ENCODE measurements at regions not wholly inside any gene's neighbourhood (a gene's known extent, or its start where the extent isn't known, plus 50 kb on each side); places are given as distances from the start of the nearest gene placed in this dataset.

- Histone ChIP-seq H3K36me3 (ENCODE audit: control insufficient read depth, insufficient read depth, low read length) (no peaks in the 10 kb centered on the region), H3K9me3 (no peaks in the 10 kb centered on the region), H3K4me3 (ENCODE audit: low read depth, low read length) (no peak overlapping the region), H3K27me3 (replicated peaks; ENCODE audit: control insufficient read depth, insufficient read depth, low read length) (no peaks in the 10 kb centered on the region), H3K4me1 (peaks cover 33% of the 10 kb centered on the region)
- Mint-ChIP-seq H3K36me3 (ENCODE audit: insufficient read depth, unreplicated experiment) (peaks cover 11% of the 10 kb centered on the region), H3K27me3 (ENCODE audit: insufficient read depth, unreplicated experiment) (no peaks in the 10 kb centered on the region), H3K27ac (ENCODE audit: unreplicated experiment) (peak overlapping the region; percentile 29), H3K4me3 (ENCODE audit: unreplicated experiment) (peak overlapping the region; percentile 19), H3K4me1 (ENCODE audit: low read depth, unreplicated experiment) (peaks cover 22% of the 10 kb centered on the region), H3K9me3 (ENCODE audit: unreplicated experiment) (peaks cover 1% of the 10 kb centered on the region)
- peak; percentile 62 to 79 for DNase-seq
- no TSS peak for BruUV-seq (replicated peaks)
- CTCF ChIA-PET = no interaction called here
- no peak for TF ChIP-seq CTCF (IDR thresholded peaks at IDR 0.05; ENCODE audit: insufficient read depth in 1 of 2, low read depth in 1 of 2, low read length in 1 of 2, severe bottlenecking in 1 of 2, unreplicated experiment in 1 of 2)
- intact Hi-C loops (cut with micrococcal nuclease; ENCODE audit: unreplicated experiment) = loop anchor here (1.0 to 5.0 kb wide), 2 partner anchors 9 to 505 kb away; no protein-coding TSS in a partner anchor
- POLR2A ChIA-PET = no interaction called here
Measured at GRCh38 chr18:6557057-6557769, 142.5 kb upstream of the L3MBTL4 start.

- ChIA-PET POLR2A (no interaction called here), CTCF (interaction anchor here (0.7 kb wide), 1 partner anchor 45 kb away, joined by 3 read pairs; no protein-coding TSS in a partner anchor)
- no peaks in the 10 kb centered on the region for H3K36me3 ChIP-seq (ENCODE audit: control insufficient read depth, insufficient read depth, low read length)
- Mint-ChIP-seq H3K4me1 (ENCODE audit: low read depth, unreplicated experiment) (peaks cover 22% of the 10 kb centered on the region), H3K27ac (ENCODE audit: unreplicated experiment) (peak overlapping the region; percentile 29), H3K36me3 (ENCODE audit: insufficient read depth, unreplicated experiment) (peaks cover 11% of the 10 kb centered on the region), H3K27me3 (ENCODE audit: insufficient read depth, unreplicated experiment) (no peaks in the 10 kb centered on the region), H3K9me3 (ENCODE audit: unreplicated experiment) (no peaks in the 10 kb centered on the region), H3K4me3 (ENCODE audit: unreplicated experiment) (peak overlapping the region; percentile 65)
- H3K4me3 ChIP-seq (ENCODE audit: low read depth, low read length) = no peak overlapping the region
- intact Hi-C loops (cut with micrococcal nuclease; ENCODE audit: unreplicated experiment) = loop anchor here (1.0 to 5.0 kb wide), 2 partner anchors 8 to 504 kb away; no protein-coding TSS in a partner anchor
- DNase-seq = no peak
- peaks cover 39% of the 10 kb centered on the region for H3K4me1 ChIP-seq
- no peaks in the 10 kb centered on the region for H3K9me3 ChIP-seq
- no peak for TF ChIP-seq CTCF (IDR thresholded peaks at IDR 0.05; ENCODE audit: insufficient read depth in 1 of 2, low read depth in 1 of 2, low read length in 1 of 2, severe bottlenecking in 1 of 2, unreplicated experiment in 1 of 2)
- BruUV-seq (replicated peaks) = no TSS peak
- no peaks in the 10 kb centered on the region for H3K27me3 ChIP-seq (replicated peaks; ENCODE audit: control insufficient read depth, insufficient read depth, low read length)
Measured at GRCh38 chr18:6557770-6558248, 143.1 kb upstream of the L3MBTL4 start.

- Mint-ChIP-seq H3K4me3 (ENCODE audit: unreplicated experiment) (peak overlapping the region; percentile 65), H3K27me3 (ENCODE audit: insufficient read depth, unreplicated experiment) (no peaks in the 10 kb centered on the region), H3K27ac (ENCODE audit: unreplicated experiment) (peak overlapping the region; percentile 81), H3K9me3 (ENCODE audit: unreplicated experiment) (no peaks in the 10 kb centered on the region), H3K4me1 (ENCODE audit: low read depth, unreplicated experiment) (peaks cover 22% of the 10 kb centered on the region), H3K36me3 (ENCODE audit: insufficient read depth, unreplicated experiment) (peaks cover 15% of the 10 kb centered on the region)
- Histone ChIP-seq H3K36me3 (ENCODE audit: control insufficient read depth, insufficient read depth, low read length) (no peaks in the 10 kb centered on the region), H3K9me3 (no peaks in the 10 kb centered on the region), H3K27me3 (replicated peaks; ENCODE audit: control insufficient read depth, insufficient read depth, low read length) (no peaks in the 10 kb centered on the region), H3K4me1 (peaks cover 47% of the 10 kb centered on the region), H3K4me3 (ENCODE audit: low read depth, low read length) (no peak overlapping the region)
- intact Hi-C loops (cut with micrococcal nuclease; ENCODE audit: unreplicated experiment) = loop anchor here (5.0 kb wide), 1 partner anchor 504 kb away; no protein-coding TSS in a partner anchor
- no peak for TF ChIP-seq CTCF (IDR thresholded peaks at IDR 0.05; ENCODE audit: insufficient read depth in 1 of 2, low read depth in 1 of 2, low read length in 1 of 2, severe bottlenecking in 1 of 2, unreplicated experiment in 1 of 2)
- ChIA-PET POLR2A (interaction anchor here (0.5 kb wide), 1 partner anchor 382 kb away, joined by 3 read pairs; no protein-coding TSS in a partner anchor), CTCF (interaction anchor here (0.7 kb wide), 1 partner anchor 46 kb away, joined by 3 read pairs; no protein-coding TSS in a partner anchor)
- DNase-seq = no peak
- no TSS peak for BruUV-seq (replicated peaks)
Measured at GRCh38 chr18:6558446-6559156, 143.9 kb upstream of the L3MBTL4 start.

All from Caco-2 (cell line).